ENCODE measurements at regions not wholly inside any gene's neighbourhood (a gene's known extent, or its start where the extent isn't known, plus 50 kb on each side); places are given as distances from the start of the nearest gene placed in this dataset.

GRCh38 chr3:111311126-111311525, 230.9 kb upstream of the CD96 start:
- Mint-ChIP-seq H3K36me3 (no peaks in the 10 kb centered on the region), H3K9me3 (no peaks in the 10 kb centered on the region), H3K4me3 (no peak overlapping the region), H3K4me1 (peaks cover 24% of the 10 kb centered on the region), H3K27me3 (ENCODE audit: low read depth) (no peaks in the 10 kb centered on the region), H3K27ac (no peak overlapping the region)
- no peak for DNase-seq (ENCODE audit: low spot score in 2 of 2, unreplicated experiment in 2 of 2)
- TF ChIP-seq CTCF (IDR thresholded peaks at IDR 0.05; ENCODE audit: unreplicated experiment) = no peak

- no peak overlapping the region for H3K27ac Mint-ChIP-seq
- peaks cover 24% of the 10 kb centered on the region for H3K4me1 Mint-ChIP-seq
- H3K36me3 Mint-ChIP-seq = no peaks in the 10 kb centered on the region
- no peaks in the 10 kb centered on the region for H3K27me3 Mint-ChIP-seq (ENCODE audit: low read depth)
- no peak for TF ChIP-seq CTCF (IDR thresholded peaks at IDR 0.05; ENCODE audit: unreplicated experiment)
- H3K4me3 Mint-ChIP-seq = no peak overlapping the region
- DNase-seq (ENCODE audit: low spot score in 2 of 2, unreplicated experiment in 2 of 2) = no peak
- no peaks in the 10 kb centered on the region for H3K9me3 Mint-ChIP-seq
Observed at GRCh38 chr3:111311709-111312235, 230.2 kb upstream of the CD96 start.

- H3K27ac Mint-ChIP-seq = peak overlapping the region; percentile 57
- peaks cover 2% of the 10 kb centered on the region for H3K9me3 Mint-ChIP-seq
- H3K4me1 Mint-ChIP-seq = peaks cover 24% of the 10 kb centered on the region
- no peak for TF ChIP-seq CTCF (IDR thresholded peaks at IDR 0.05; ENCODE audit: unreplicated experiment)
- H3K36me3 Mint-ChIP-seq = no peaks in the 10 kb centered on the region
- H3K4me3 Mint-ChIP-seq = no peak overlapping the region
- no peaks in the 10 kb centered on the region for H3K27me3 Mint-ChIP-seq (ENCODE audit: low read depth)
- no peak for DNase-seq (ENCODE audit: low spot score in 2 of 2, unreplicated experiment in 2 of 2)
Observed at GRCh38 chr3:111314181-111314873, 227.7 kb upstream of the CD96 start.

- Mint-ChIP-seq H3K36me3 (no peaks in the 10 kb centered on the region), H3K27ac (no peak overlapping the region), H3K4me1 (peaks cover 24% of the 10 kb centered on the region), H3K9me3 (peaks cover 4% of the 10 kb centered on the region), H3K4me3 (no peak overlapping the region), H3K27me3 (ENCODE audit: low read depth) (no peaks in the 10 kb centered on the region)
- no peak for TF ChIP-seq CTCF (IDR thresholded peaks at IDR 0.05; ENCODE audit: unreplicated experiment)
- no peak for DNase-seq (ENCODE audit: low spot score in 2 of 2, unreplicated experiment in 2 of 2)
Observed at GRCh38 chr3:111314898-111315297, 227.1 kb upstream of the CD96 start.

DNA sequence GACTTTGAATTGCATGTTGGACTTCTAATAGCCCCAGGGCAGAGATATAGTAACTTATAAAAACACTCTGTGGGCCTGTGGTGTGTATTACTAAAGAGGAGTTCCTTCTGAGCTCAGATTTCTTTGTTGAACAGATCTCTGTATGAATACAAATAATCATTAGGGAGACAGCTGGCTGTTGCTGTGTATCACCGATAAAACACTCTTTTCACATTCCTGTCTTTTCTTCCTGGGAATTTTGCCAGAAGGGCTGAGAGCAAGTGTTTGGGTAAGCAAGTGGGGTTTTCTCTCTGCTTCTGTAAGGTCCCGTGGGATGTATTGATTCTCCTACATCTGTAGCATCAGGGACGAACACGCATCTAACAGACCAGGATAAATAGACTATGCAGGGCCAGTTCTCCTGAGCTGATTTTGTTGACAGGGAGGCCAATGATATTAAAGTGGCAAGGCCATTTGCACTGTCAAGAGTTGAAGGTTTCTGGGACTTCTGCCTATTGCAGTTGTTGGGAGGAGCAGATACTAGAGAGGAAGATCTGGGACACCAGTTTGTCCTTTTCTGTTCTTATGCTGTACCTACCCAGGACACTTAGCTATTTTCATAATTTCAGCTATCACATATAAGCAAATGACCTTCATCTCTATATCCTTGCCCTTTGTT, 225.9 kb upstream of the CD96 start:
- H3K27ac Mint-ChIP-seq = no peak overlapping the region
- no peaks in the 10 kb centered on the region for H3K36me3 Mint-ChIP-seq
- no peak overlapping the region for H3K4me3 Mint-ChIP-seq
- H3K9me3 Mint-ChIP-seq = peaks cover 4% of the 10 kb centered on the region
- DNase-seq (ENCODE audit: low spot score in 2 of 2, unreplicated experiment in 2 of 2) = no peak
- no peak for TF ChIP-seq CTCF (IDR thresholded peaks at IDR 0.05; ENCODE audit: unreplicated experiment)
- H3K27me3 Mint-ChIP-seq (ENCODE audit: low read depth) = no peaks in the 10 kb centered on the region
- H3K4me1 Mint-ChIP-seq = peaks cover 17% of the 10 kb centered on the region

Data from mesothelial cell of epicardium (in vitro differentiated cells).